ENCODE measurements at regions not wholly inside any gene's neighbourhood (a gene's known extent, or its start where the extent isn't known, plus 50 kb on each side); places are given as distances from the start of the nearest gene placed in this dataset.

- intact Hi-C loops (cut with DNase I) = no loop called here
- no peaks in the 10 kb centered on the region for H3K4me1 ChIP-seq
- no peak for TF ChIP-seq CTCF (IDR thresholded peaks at IDR 0.05)
- DNase-seq (no peak), ATAC-seq (no peak)
- no peak overlapping the region for H3K4me3 ChIP-seq
- H3K36me3 ChIP-seq = no peaks in the 10 kb centered on the region
- no peak overlapping the region for H3K27ac ChIP-seq
- no peaks in the 10 kb centered on the region for H3K9me3 ChIP-seq
- H3K27me3 ChIP-seq (ENCODE audit: low read depth) = no peaks in the 10 kb centered on the region
Measured at GRCh38 chr12:114291389-114292060, 114.4 kb downstream of the TBX5 start.

GRCh38 chr12:114287821-114288525 is 118.0 kb downstream of the TBX5 start:
- no peaks in the 10 kb centered on the region for H3K36me3 ChIP-seq
- no peak overlapping the region for H3K27ac ChIP-seq
- intact Hi-C loops (cut with DNase I) = no loop called here
- no peak overlapping the region for H3K4me3 ChIP-seq
- no peak for ATAC-seq
- H3K4me1 ChIP-seq = no peaks in the 10 kb centered on the region
- no peaks in the 10 kb centered on the region for H3K27me3 ChIP-seq (ENCODE audit: low read depth)
- DNase-seq = no peak
- no peaks in the 10 kb centered on the region for H3K9me3 ChIP-seq
- TF ChIP-seq CTCF (IDR thresholded peaks at IDR 0.05) = no peak

GRCh38 chr12:114286145-114286544 is 119.8 kb downstream of the TBX5 start:
- no peak for TF ChIP-seq CTCF (IDR thresholded peaks at IDR 0.05)
- intact Hi-C loops (cut with DNase I) = no loop called here

GRCh38 chr12:114285554-114285953 is 120.4 kb downstream of the TBX5 start:
- Histone ChIP-seq H3K4me3 (no peak overlapping the region), H3K4me1 (no peaks in the 10 kb centered on the region), H3K9me3 (no peaks in the 10 kb centered on the region), H3K27me3 (ENCODE audit: low read depth) (no peaks in the 10 kb centered on the region), H3K27ac (no peak overlapping the region), H3K36me3 (no peaks in the 10 kb centered on the region)
- DNase-seq (no peak), ATAC-seq (no peak)
- intact Hi-C loops (cut with DNase I) = no loop called here
- TF ChIP-seq CTCF (IDR thresholded peaks at IDR 0.05) = no peak

More at GRCh38 chr12:114286145-114286544, 119.8 kb downstream of the TBX5 start:
- Histone ChIP-seq H3K27me3 (ENCODE audit: low read depth) (no peaks in the 10 kb centered on the region), H3K27ac (no peak overlapping the region), H3K9me3 (no peaks in the 10 kb centered on the region), H3K4me1 (no peaks in the 10 kb centered on the region), H3K4me3 (no peak overlapping the region), H3K36me3 (no peaks in the 10 kb centered on the region)
- DNase-seq (no peak), ATAC-seq (no peak)

- no peak overlapping the region for H3K27ac ChIP-seq
- H3K4me3 ChIP-seq = no peak overlapping the region
- H3K9me3 ChIP-seq = no peaks in the 10 kb centered on the region
- no peaks in the 10 kb centered on the region for H3K36me3 ChIP-seq
- intact Hi-C loops (cut with DNase I) = no loop called here
- DNase-seq (no peak), ATAC-seq (no peak)
- H3K27me3 ChIP-seq (ENCODE audit: low read depth) = no peaks in the 10 kb centered on the region
- no peak for TF ChIP-seq CTCF (IDR thresholded peaks at IDR 0.05)
- H3K4me1 ChIP-seq = no peaks in the 10 kb centered on the region
Measured at GRCh38 chr12:114284041-114284440, 121.9 kb downstream of the TBX5 start.

Data from lower lobe of right lung (tissue), 2 donors.